DOHH2 (cell line): ENCODE measurements at regions not wholly inside any gene's neighbourhood (a gene's known extent, or its start where the extent isn't known, plus 50 kb on each side); places are given as distances from the start of the nearest gene placed in this dataset.

Experiments
- H3F3A ChIP-seq: fragments of 200-600 bp; sonication (generic), shearing (Covaris generic); 2 replicates; pipeline ENCODE4 v1.6.0; 2016; ENCODE audit warnings: antibody characterized with exemption, mild to moderate bottlenecking; ENCODE audit not compliant: control insufficient read depth, insufficient read depth
- H3K27ac ChIP-seq: fragments of 200-600 bp; sonication (generic); 2 replicates; pipeline ENCODE4 v1.5.1; 2014; ENCODE audit warnings: low read depth, mild to moderate bottlenecking, low read length, moderate library complexity
- H3K27me3 ChIP-seq: fragments of 200-600 bp; sonication (generic); 2 replicates; pipeline ENCODE4 v1.6.1; 2014; ENCODE audit warnings: mild to moderate bottlenecking, low read length, mixed read lengths; ENCODE audit not compliant: control insufficient read depth
- H3K36me3 ChIP-seq: fragments of 200-600 bp; sonication (generic); 2 replicates; pipeline ENCODE4 v1.6.1; 2014; ENCODE audit warnings: mild to moderate bottlenecking, low read length, moderate library complexity, mixed read lengths; ENCODE audit not compliant: control insufficient read depth
- H3K4me1 ChIP-seq: fragments of 200-600 bp; sonication (generic); 2 replicates; pipeline ENCODE4 v1.6.1; 2014; ENCODE audit warnings: mild to moderate bottlenecking, low read length, mixed read lengths; ENCODE audit not compliant: control insufficient read depth
- H3K4me2 ChIP-seq: fragments of 200-600 bp; sonication (generic); 2 replicates; pipeline ENCODE4 v1.6.0; 2014; ENCODE audit warnings: mild to moderate bottlenecking, low read length, moderate library complexity
- H3K4me3 ChIP-seq: fragments of 200-600 bp; sonication (generic); 2 replicates; pipeline ENCODE4 v1.5.1; 2014; ENCODE audit warnings: mild to moderate bottlenecking, low read length, mixed read lengths
- H3K79me2 ChIP-seq: fragments of 200-600 bp; sonication (generic); 2 replicates; pipeline ENCODE4 v1.6.1; 2014; ENCODE audit warnings: mild to moderate bottlenecking, low read length, mixed read lengths; ENCODE audit not compliant: control insufficient read depth
- H3K9me2 ChIP-seq: fragments of 200-600 bp; sonication (generic); replicated peaks from 2 replicates; pipeline ENCODE4 v1.6.1; 2014; ENCODE audit warnings: mild to moderate bottlenecking, low read length, mixed read lengths; ENCODE audit not compliant: control insufficient read depth
- H3K9me3 ChIP-seq: fragments of 200-600 bp; sonication (generic); 2 replicates; pipeline ENCODE4 v1.6.1; 2014; ENCODE audit warnings: antibody characterized with exemption, low read length, mixed read lengths; ENCODE audit not compliant: control insufficient read depth, insufficient read depth
- H4K20me1 ChIP-seq: fragments of 200-600 bp; sonication (generic); 2 replicates; pipeline ENCODE4 v1.6.0; 2014; ENCODE audit warnings: low read depth, mild to moderate bottlenecking, antibody characterized with exemption, low read length, moderate library complexity; ENCODE audit not compliant: control insufficient read depth, insufficient read depth
- CTCF ChIP-seq: fragments of 200-600 bp; sonication (generic); IDR thresholded peaks from one replicate; pipeline ENCODE4 v1.5.1; 2014; ENCODE audit warnings: antibody characterized with exemption, mild to moderate bottlenecking, low read depth, low read length; ENCODE audit not compliant: poor library complexity, severe bottlenecking
- EZH2phosphoT487 ChIP-seq: fragments of 200-600 bp; sonication (generic); IDR thresholded peaks from 2 replicates; pipeline ENCODE4 v1.6.1; 2017; ENCODE audit warnings: borderline replicate concordance, mild to moderate bottlenecking, antibody characterized with exemption, low read length, moderate library complexity, mixed read lengths

DNA sequence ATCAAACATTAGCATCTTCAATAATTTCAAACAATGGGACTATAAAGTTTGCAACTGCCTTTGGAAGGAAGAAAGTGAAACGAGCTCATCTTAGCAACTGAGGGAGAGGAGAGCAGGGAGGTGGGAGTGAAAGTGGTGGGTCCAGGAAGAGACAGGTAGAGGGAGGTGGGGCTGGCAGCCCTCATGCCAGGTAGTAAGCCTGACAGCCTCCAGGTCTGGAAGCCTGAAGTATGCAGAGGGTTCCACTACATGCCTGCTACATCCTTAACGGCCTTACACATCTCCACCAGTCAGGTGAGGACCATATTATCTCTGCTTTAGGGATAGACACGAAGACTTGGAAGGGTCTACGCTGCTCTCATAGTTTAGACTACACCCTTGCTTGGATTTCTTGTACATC, 201.1 kb upstream of the TWIST2 start:
- Histone ChIP-seq H3K4me2 (no peak overlapping the region), H4K20me1 (no peaks in the 10 kb centered on the region), H3K36me3 (no peaks in the 10 kb centered on the region), H3K79me2 (no peaks in the 10 kb centered on the region), H3K4me1 (no peaks in the 10 kb centered on the region), H3K4me3 (no peak overlapping the region), H3K9me3 (no peaks in the 10 kb centered on the region), H3K27me3 (0 out of 2 replicates have a peak, but pooled peaks cover 3% of the 10 kb centered on the region), H3K9me2 (no peaks in the 10 kb centered on the region), H3F3A (no peaks in the 10 kb centered on the region), H3K27ac (no peak overlapping the region)
- no peak for TF ChIP-seq CTCF
- TF ChIP-seq EZH2phosphoT487: no peak

- TF ChIP-seq CTCF (no peak), EZH2phosphoT487 (no peak)
- Histone ChIP-seq H4K20me1 (no peaks in the 10 kb centered on the region), H3K79me2 (no peaks in the 10 kb centered on the region), H3K27ac (no peak overlapping the region), H3K4me2 (no peak overlapping the region), H3K36me3 (no peaks in the 10 kb centered on the region), H3F3A (no peaks in the 10 kb centered on the region), H3K4me1 (no peaks in the 10 kb centered on the region), H3K9me3 (no peaks in the 10 kb centered on the region), H3K9me2 (no peaks in the 10 kb centered on the region), H3K27me3 (0 out of 2 replicates have a peak, but pooled peaks cover 2% of the 10 kb centered on the region), H3K4me3 (no peak overlapping the region)
Measured at GRCh38 chr2:238649123-238649522, 198.8 kb upstream of the TWIST2 start.

DNA sequence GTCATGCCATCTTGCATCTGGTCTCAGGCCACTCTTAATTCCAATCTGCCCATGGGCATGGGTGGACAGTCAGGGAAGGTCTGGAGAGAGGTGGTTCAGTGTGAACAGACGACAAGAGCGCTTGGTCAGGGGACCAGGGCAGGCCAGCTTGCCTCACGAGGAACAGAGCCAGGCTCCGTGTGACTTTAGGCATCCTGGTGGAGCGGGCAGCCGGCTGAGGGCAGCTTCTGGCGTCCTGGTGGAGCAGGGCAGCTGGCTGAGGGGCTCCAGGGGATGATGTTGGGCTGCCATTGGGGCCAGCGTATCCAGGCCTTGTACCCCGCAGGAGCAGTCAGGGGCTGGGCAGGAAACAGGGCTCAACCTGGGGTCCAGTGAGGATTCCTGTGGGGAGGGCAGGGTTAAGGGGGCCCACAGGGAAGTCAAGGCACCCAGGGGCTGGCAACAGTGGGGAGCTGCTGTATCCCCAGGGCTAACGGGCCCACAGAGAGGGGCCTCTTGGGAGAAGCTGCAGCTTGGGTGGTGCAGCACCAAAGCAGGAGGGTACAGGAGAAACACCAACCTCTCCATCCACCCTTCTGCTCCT, 197.9 kb upstream of the TWIST2 start:
- Histone ChIP-seq H3K4me2 (no peak overlapping the region), H3K27ac (no peak overlapping the region), H4K20me1 (no peaks in the 10 kb centered on the region), H3K4me3 (no peak overlapping the region), H3K79me2 (no peaks in the 10 kb centered on the region), H3K27me3 (no peaks in the 10 kb centered on the region), H3K36me3 (no peaks in the 10 kb centered on the region), H3K9me3 (no peaks in the 10 kb centered on the region), H3F3A (no peaks in the 10 kb centered on the region), H3K9me2 (no peaks in the 10 kb centered on the region), H3K4me1 (no peaks in the 10 kb centered on the region)
- TF ChIP-seq CTCF (no peak), EZH2phosphoT487 (no peak)
